GM18861 (cell line): ENCODE measurements at regions not wholly inside any gene's neighbourhood (a gene's known extent, or its start where the extent isn't known, plus 50 kb on each side); places are given as distances from the start of the nearest gene placed in this dataset.

Experiments used
- ATAC-seq: cut with Tn5 transposase; IDR thresholded peaks from one replicate; pipeline ENCODE4 v1.9.1; 2021; ENCODE audit not compliant: unreplicated experiment

DNA sequence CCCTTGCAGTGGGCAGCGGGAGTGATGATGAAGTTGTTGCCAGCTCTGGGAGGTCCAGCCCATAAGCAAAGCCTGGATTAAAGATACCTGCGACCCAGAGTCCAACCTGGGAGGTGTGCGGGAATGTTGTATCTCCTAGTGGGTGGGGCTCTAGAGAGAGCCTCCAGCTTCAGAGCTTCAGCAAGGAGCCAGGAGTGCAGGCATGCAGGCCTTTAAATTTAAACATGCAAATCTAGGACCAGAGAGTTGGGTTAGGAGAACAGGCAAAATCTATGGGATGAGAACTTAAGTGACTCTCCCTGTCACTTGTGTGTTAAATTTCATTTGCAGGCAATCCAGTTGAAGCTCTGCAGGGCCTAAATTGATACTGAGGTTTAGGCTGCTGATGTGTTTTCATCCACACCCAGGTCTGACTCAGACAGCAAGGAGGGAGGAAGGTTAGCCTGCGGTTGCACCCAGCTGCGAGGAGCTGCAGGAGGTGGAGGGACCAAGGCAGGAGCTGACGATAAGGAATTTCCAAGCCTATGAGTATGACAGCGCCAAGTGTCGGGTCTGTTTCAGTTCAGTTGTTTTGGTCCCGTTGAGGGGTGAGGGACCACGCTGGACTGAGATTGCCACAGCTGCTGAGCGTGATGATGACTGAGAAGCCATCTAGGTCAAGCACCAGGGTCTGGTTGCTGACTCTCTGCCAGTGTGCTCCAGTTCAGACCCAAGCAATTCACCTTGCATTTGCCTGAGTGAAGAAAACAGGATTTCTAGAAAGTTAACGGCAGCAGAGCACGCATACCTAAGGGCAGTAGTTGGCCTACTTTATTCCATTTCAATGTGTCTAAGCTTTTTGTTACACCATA, 243.0 kb downstream of the ICE1 start:
- ATAC-seq, result no peak

DNA sequence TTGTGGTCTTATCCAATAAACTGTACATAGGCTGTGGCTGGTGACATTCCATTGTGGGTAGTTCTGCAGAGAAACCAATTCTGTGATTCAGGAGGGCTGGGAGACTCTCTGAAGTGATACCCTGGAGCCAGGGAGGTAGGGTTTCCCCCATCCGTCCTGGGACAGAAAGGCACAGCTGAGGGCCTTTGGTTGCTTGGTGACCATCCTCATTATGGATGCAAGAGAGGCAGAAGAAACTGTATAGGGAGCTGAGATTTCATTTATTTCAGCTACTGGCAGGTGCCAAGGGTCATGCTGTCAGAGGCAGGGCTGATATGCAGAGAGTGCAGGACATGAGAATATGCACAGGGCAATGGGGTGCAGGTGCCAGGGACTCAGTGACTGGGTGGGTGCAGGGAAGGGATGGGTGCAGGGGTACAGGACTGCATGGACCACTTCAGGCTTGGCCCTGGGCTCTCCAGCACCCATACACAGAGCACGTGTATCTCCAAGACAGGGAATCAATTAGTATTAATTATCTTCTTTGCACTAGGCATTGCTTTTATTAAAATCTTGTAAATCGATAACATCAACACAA, 236.5 kb downstream of the ICE1 start:
- ATAC-seq, result no peak

DNA sequence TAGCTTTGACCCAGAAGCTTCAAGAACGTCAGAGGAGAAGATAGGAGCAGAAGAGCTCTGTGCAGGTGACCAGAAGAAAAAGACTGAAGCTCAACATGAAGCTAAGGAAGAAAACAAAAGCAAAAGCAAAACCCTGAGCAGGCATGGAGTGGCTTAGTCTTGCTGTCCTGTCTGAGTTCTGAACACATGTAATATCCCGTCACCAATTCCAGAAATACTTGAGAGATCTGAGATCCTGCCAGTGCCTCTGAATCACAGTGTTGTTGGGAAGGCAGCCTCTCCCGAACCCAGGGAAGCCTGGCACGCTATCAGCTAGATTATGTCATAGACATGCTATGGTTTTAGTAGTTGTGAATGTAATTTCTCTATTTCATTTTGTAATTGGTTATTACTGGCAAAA, 235.7 kb downstream of the ICE1 start:
- ATAC-seq, result no peak

DNA sequence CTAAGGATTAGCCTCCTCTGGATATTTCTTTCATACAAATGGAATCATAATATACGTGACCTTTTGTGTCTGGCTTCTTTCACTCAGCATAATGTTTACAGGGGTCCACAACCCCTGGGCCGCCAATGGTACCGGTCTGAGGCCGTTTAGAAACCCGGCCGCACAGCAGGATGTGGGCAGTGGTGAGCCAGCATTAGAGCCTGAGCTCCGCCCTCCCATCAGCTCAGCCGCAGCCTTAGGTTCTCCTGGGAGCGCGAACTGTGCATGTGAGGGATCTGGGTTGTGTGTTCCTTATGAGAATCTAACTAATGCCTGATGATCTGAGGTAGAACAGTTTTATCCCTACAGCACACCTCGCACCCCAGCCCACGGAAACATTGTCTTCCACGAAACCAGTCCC, 229.7 kb downstream of the ICE1 start:
- ATAC-seq, result no peak

GRCh38 chr5:5650949-5651348, 228.5 kb downstream of the ICE1 start:
- no peak for ATAC-seq

- no peak for ATAC-seq
These were observed 227.8 kb downstream of the ICE1 start for GRCh38 chr5:5650242-5650641.

DNA sequence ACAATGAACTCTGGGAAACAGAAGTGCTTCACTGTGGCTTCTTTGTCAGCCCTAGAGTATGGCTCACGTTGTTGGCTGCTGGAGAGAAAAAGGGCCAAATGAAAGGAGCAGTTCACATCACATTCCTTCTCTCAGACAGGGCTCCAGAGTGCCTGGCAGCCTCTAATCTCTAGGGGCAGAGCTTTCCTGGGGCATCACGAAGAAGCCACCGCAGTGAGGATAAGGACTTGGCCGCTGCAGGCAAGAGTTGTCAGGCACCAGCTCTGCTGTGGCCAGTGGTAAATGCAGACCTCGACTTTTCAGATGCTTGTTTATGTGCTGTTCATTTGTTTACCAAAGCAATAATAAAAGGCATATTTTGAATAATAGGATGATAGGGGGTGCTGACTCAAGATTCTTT, 227.2 kb downstream of the ICE1 start:
- ATAC-seq, result no peak

DNA sequence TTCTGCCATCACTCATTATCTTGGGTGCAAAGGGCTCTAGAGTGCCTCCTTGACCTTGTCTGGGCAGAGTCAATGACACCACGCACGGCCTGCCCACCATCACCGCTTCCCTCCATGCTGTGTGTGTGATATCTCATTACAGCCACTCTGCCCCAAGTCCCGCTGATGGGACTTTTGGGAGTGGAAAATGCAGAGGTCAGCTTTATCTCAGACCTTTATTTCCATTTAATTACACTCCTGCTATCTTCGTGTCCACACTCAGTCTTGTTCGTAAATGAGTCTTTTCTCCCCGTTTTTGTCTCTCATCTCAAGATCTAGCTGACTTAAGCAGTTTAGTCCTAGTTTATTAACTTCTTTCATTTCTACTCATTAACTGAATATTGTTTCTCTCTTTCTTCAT, 226.2 kb downstream of the ICE1 start:
- no peak for ATAC-seq

- no peak for ATAC-seq
These were observed 223.4 kb downstream of the ICE1 start for GRCh38 chr5:5645891-5646290.

DNA sequence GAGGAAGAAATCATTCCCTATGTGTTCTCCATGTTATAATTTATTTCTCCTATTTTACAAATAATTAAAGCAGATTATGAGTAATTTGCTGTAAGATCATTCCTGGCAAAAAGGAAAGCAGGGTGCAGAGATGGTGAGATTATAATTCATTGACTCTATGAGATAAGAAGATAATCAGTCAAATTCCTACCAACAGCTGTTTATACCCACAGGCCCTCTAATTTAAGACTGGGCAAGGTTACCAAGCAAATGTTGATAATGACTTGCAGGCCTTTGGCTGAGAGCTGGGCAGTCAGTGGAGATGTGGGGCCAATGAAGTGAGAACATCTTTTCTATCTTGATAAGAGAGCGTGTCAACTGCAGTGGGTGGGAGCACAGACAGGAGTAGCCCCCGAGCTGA, 222.7 kb downstream of the ICE1 start:
- ATAC-seq, result no peak

- no peak for ATAC-seq
These were observed 221.8 kb downstream of the ICE1 start for GRCh38 chr5:5644249-5644648.

- no peak for ATAC-seq
These were observed 221.0 kb downstream of the ICE1 start for GRCh38 chr5:5643481-5643880.

DNA sequence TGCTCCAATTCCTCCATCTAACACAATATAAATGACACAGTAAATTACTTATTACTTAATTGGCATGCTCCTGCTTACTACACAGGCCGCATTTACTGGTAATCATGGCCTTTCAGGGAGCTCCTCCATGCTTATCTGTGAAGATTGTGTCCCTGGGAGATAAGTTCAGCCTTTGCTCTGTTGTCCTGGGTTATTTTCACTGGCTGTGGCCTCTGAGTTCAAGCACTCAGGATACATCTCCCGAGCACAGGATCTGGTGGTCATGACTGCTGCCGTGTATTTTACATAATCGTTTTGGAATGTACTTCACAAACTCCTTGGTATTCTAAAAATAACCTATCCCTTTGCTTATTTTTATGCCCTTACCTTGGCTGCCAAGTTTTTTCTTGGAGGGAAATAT, 215.7 kb downstream of the ICE1 start:
- no peak for ATAC-seq

DNA sequence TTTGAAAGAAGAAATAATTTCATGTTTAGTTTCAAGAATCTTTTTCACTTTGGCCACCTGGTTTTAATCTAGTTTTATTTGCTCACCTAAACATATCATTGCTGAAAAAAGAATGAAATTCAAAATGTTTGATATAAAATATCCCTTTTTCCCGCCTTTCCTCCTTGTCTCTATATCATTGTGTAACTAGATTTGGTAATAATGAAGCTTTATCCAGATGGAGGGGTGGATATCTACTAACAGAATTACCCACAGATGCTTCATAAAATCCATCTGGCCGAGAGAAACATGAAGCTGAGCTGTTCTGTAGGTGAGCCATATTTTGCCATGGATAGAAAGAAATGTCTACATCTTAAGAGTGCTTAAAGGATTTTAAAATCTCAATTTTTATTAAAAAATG, 214.7 kb downstream of the ICE1 start:
- ATAC-seq, result no peak

DNA sequence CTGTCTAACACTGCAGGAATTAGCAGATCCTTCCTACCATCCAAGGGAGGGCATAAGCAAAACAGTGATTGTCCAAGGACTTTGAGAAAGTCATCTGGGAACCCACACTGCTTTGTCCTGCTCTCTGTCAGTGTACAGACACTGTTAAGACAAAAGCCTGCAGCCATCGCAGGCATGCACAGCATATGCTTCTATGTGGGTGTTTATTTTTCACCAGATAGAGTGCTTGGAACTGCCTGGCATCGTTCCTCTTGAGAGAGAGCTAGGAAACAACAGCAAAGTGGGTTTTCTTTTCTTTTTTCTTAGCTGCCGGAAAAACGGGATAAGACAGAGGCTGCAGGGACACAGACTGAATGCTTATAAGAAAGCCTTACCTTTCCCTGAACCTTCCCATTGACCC, 212.3 kb downstream of the ICE1 start:
- ATAC-seq, result no peak

GRCh38 chr5:5633579-5633978, 211.1 kb downstream of the ICE1 start:
- no peak for ATAC-seq

DNA sequence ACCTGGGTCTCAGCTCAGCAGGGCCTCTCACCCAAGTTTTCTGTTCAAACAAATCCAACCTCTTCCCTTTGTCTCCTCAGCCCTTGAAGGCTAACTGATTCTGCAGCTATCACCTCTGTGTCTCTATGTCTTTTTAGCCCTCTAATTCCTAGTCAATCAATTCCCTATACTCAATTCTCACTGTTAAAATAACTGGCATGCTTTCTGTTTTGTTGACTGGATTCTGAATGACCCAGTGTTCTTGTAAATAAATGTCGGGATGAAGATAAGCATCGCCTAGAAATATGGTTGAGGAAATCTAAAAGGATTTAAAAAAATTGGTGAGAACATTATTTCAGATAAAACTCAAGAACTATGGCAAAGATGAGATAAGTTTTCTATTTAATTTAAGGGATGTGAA, 210.2 kb downstream of the ICE1 start:
- no peak for ATAC-seq

DNA sequence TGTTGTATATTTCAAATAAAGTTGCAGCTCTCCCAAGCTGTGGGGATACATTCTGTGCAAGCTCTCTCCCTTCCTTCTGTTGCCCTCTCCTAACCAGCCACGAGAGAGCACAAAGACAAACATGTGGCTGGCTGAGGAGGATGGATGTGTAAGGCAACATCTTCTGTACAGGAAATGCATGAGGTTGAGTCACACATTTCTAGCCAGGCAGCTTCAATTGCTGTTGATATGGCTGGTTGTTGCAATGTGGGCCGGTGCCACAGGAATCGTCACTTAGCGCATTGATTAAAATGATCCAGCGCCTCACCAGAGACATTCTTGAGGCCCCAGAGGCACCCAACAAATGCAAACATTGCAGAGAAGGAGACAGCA, 207.1 kb downstream of the ICE1 start:
- no peak for ATAC-seq

GRCh38 chr5:5628866-5629606, 206.6 kb downstream of the ICE1 start:
- ATAC-seq, result no peak

DNA sequence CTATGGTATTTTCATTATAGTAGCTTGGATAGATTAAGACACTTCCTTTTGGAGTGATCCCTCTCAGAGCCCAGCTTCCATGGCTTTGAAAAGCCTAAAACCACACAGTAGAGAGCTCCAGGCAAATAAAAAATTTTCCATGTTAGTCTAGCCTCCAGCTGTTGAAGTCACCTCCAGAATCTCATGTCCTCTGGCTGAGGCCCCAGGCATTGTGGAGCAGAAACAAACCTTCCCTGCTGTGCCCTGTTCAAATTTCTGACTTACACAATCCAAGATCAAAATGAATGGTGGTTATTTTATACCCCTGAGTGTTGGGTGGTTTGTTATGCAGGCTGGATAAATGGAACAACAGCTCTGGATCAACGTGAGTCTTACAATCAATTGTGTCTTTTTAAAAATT, 203.9 kb downstream of the ICE1 start:
- no peak for ATAC-seq

GRCh38 chr5:5625491-5625890, 203.0 kb downstream of the ICE1 start:
- no peak for ATAC-seq

DNA sequence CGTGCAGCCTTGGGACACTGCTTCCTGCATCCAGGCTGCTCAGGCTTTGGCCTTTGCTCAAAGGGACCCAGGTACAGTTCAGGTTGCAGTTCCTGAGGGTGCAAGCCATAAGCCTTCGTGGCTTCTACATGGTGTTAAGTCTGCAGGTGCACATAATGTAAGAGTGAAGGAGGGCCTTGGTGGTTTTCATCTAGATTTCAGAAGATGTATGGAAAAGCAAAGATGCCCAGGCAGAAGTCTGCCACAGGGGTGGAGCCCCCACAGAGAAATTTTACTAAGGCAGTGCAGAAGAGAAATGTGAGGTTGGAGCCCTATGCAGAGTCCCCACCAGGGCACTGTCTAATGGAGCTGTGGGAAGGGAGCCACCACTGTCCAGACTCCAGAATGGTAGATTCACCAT, 200.9 kb downstream of the ICE1 start:
- no peak for ATAC-seq
